ENCODE measurements at regions not wholly inside any gene's neighbourhood (a gene's known extent, or its start where the extent isn't known, plus 50 kb on each side); places are given as distances from the start of the nearest gene placed in this dataset.

- DNase-seq: no peak
Measured at GRCh38 chr6:8213995-8214394, 111.6 kb upstream of the EEF1E1 start.

- DNase-seq: no peak
Measured at GRCh38 chr6:8212720-8213434, 110.5 kb upstream of the EEF1E1 start.

- DNase-seq: no peak
Measured at GRCh38 chr6:8207869-8208191, 105.5 kb upstream of the EEF1E1 start.

- DNase-seq: no peak
Measured at GRCh38 chr6:8207191-8207868, 105.0 kb upstream of the EEF1E1 start.

- no peak for DNase-seq
Measured at GRCh38 chr6:8203337-8203736, 101.0 kb upstream of the EEF1E1 start.

- DNase-seq: no peak
Measured at GRCh38 chr6:8201679-8202078, 99.3 kb upstream of the EEF1E1 start.

GRCh38 chr6:8200255-8200654, 97.9 kb upstream of the EEF1E1 start:
- no peak for DNase-seq

GRCh38 chr6:8195714-8196102, 93.4 kb upstream of the EEF1E1 start:
- no peak for DNase-seq

- DNase-seq: no peak
Measured at GRCh38 chr6:8195040-8195713, 92.8 kb upstream of the EEF1E1 start.

- DNase-seq: no peak
Measured at GRCh38 chr6:8194490-8194889, 92.1 kb upstream of the EEF1E1 start.

GRCh38 chr6:8193541-8193940, 91.2 kb upstream of the EEF1E1 start:
- DNase-seq: no peak

- DNase-seq: no peak
Measured at GRCh38 chr6:8192597-8192996, 90.2 kb upstream of the EEF1E1 start.

GRCh38 chr6:8192067-8192466, 89.7 kb upstream of the EEF1E1 start:
- DNase-seq: no peak

GRCh38 chr6:8191629-8192028, 89.3 kb upstream of the EEF1E1 start:
- DNase-seq: no peak

- DNase-seq: no peak
Measured at GRCh38 chr6:8187209-8187608, 84.9 kb upstream of the EEF1E1 start.

- DNase-seq: no peak
Measured at GRCh38 chr6:8182902-8183665, 80.7 kb upstream of the EEF1E1 start.

GRCh38 chr6:8181951-8182845, 79.8 kb upstream of the EEF1E1 start:
- DNase-seq: no peak

GRCh38 chr6:8181160-8181881, 79.0 kb upstream of the EEF1E1 start:
- no peak for DNase-seq

- DNase-seq: no peak
Measured at GRCh38 chr6:8180327-8181159, 78.2 kb upstream of the EEF1E1 start.

- DNase-seq: no peak
Measured at GRCh38 chr6:8177721-8178120, 75.4 kb upstream of the EEF1E1 start.

All from NCI-H2171 treated with DMSO at 0.1 percent for 48 hours (cell line).